GM18505 (cell line): ENCODE measurements at regions not wholly inside any gene's neighbourhood (a gene's known extent, or its start where the extent isn't known, plus 50 kb on each side); places are given as distances from the start of the nearest gene placed in this dataset.

ENCODE experiments used
- ATAC-seq: cut with Tn5 transposase; IDR thresholded peaks from one replicate; pipeline ENCODE4 v1.9.1; 2021; ENCODE audit not compliant: unreplicated experiment
- POLR2A ChIP-seq: IDR thresholded peaks from 4 replicates; pipeline ENCODE4 v1.6.1; 2011; ENCODE audit warnings: borderline replicate concordance; ENCODE audit not compliant: insufficient read depth, insufficient read length; ENCODE audit errors: extremely low read depth

- no peak for TF ChIP-seq POLR2A
- ATAC-seq, result no peak
Observed at GRCh38 chrX:21056622-21057021, 317.6 kb upstream of the CNKSR2 start.

GRCh38 chrX:21047034-21047455 lies 327.2 kb upstream of the CNKSR2 start:
- no peak for ATAC-seq
- no peak for TF ChIP-seq POLR2A

DNA sequence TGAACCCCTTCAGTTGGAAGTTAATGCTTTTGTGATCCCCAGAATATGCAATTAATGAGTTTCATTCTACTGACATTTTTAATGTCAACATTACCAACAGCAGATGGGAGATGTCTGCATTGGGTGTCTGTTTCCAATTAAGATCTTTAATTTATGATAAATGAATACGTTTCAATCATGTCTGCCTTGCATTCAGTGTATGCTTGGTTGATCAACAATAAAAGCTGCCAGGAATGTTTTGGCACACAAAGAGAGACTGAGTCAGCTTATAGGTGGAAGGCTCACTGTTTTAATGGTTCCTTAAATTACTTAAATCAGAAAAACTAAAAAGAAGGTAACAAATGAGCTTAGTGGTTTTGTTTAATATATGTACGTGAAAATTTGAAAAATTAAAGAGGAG lies 359.9 kb upstream of the CNKSR2 start:
- TF ChIP-seq POLR2A, result no peak
- ATAC-seq, result no peak

- no peak for TF ChIP-seq POLR2A
- no peak for ATAC-seq
Observed at GRCh38 chrX:21004835-21005234, 369.4 kb upstream of the CNKSR2 start.

DNA sequence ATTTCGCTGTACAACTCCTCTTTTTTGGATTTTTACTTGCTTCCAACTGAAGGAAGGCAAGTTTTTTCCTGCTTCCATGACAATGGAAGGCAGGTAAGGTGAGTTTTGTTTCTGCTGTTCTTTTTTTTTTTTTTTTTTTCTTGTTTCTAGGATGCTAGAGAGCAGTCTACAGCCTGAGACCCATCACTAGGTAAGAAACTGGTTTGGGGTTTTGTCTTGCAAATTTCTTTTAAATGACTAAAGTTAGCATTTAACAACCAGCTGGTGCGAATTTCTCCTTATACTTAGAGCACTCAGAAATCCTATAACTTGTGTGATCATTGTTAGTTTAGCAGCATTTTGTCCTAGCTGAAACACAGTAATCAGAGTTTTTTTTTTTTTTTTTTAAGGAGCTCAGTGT lies 378.4 kb upstream of the CNKSR2 start:
- no peak for TF ChIP-seq POLR2A
- ATAC-seq, result no peak

GRCh38 chrX:20989361-20989760 lies 384.9 kb upstream of the CNKSR2 start:
- no peak for TF ChIP-seq POLR2A
- no peak for ATAC-seq

- TF ChIP-seq POLR2A, result no peak
- ATAC-seq, result no peak
Observed at GRCh38 chrX:20988804-20989203, 385.4 kb upstream of the CNKSR2 start.

DNA sequence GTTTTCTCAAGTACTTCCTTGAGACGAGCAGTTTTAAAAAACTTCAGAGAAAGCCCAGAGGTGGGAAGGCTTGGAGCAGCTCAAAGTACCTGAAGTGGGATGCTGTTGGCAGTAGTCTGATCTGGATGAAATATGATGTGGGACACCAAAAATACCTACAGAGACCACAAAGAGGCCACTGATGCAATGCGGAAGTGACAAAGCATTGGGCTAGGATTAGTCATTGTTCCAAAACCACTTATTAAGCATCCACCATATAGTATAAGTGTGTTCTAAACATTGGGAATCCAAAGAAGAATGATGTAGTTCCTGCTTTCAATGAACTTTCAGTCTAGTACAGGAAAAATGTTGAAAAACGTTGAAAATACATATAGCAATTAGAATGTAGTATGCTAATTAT lies 386.1 kb upstream of the CNKSR2 start:
- ATAC-seq, result no peak
- no peak for TF ChIP-seq POLR2A

GRCh38 chrX:20980426-20980825 lies 393.8 kb upstream of the CNKSR2 start:
- TF ChIP-seq POLR2A, result no peak
- no peak for ATAC-seq

GRCh38 chrX:20974326-20974725 lies 399.9 kb upstream of the CNKSR2 start:
- no peak for TF ChIP-seq POLR2A
- ATAC-seq, result no peak

- no peak for ATAC-seq
- TF ChIP-seq POLR2A, result no peak
Observed at GRCh38 chrX:20973038-20973437, 401.2 kb upstream of the CNKSR2 start.

- no peak for TF ChIP-seq POLR2A
- no peak for ATAC-seq
Observed at GRCh38 chrX:20971250-20971649, 403.0 kb upstream of the CNKSR2 start.

- TF ChIP-seq POLR2A, result no peak
- no peak for ATAC-seq
Observed at GRCh38 chrX:20969565-20969964, 404.7 kb upstream of the CNKSR2 start.

DNA sequence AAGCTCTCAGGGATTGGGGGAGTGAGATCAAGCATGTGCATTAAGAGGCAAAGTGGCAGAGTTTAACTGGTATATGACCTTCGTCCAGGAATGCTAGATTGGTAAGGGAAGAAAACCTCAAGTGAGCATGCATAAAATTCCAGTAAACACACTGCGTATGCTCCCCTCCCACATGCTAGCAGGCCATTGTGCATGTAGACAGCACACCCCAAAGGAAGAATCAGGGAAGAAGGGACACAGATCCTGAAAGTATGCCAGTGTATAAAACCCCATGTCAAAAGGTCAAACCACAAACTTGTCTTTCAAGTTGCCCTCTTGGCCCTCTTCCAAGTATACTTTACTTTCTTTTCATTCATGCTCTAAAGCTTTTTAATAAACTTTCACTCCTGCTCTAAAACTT lies 405.2 kb upstream of the CNKSR2 start:
- no peak for ATAC-seq
- TF ChIP-seq POLR2A, result no peak

GRCh38 chrX:20967725-20968124 lies 406.5 kb upstream of the CNKSR2 start:
- no peak for ATAC-seq
- no peak for TF ChIP-seq POLR2A
